HG03064 (cell line): ENCODE measurements at regions not wholly inside any gene's neighbourhood (a gene's known extent, or its start where the extent isn't known, plus 50 kb on each side); places are given as distances from the start of the nearest gene placed in this dataset.

Experiments
- ATAC-seq: cut with Tn5 transposase; IDR thresholded peaks from one replicate; pipeline ENCODE4 v1.9.1; 2021; ENCODE audit warnings: low read depth; ENCODE audit not compliant: unreplicated experiment

DNA sequence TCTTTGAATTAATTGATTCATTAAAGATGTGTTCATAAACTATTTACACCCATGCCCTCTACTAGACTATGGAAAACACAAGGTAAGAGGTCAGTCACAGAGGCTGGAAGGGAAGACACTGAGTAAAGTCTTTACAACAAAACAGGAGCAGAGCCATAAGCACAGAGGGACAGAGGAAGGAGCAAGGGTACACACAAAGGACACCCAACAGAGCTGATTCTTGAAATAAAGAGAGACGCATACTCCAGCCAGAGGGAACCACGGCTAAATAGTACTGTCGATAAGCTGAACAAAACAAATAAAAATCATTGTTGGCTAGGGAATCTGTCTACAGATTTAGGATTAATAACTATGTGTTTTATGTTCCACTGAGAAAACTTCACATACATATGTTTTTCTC, 289.2 kb downstream of the EFNB2 start:
- ATAC-seq: no peak

DNA sequence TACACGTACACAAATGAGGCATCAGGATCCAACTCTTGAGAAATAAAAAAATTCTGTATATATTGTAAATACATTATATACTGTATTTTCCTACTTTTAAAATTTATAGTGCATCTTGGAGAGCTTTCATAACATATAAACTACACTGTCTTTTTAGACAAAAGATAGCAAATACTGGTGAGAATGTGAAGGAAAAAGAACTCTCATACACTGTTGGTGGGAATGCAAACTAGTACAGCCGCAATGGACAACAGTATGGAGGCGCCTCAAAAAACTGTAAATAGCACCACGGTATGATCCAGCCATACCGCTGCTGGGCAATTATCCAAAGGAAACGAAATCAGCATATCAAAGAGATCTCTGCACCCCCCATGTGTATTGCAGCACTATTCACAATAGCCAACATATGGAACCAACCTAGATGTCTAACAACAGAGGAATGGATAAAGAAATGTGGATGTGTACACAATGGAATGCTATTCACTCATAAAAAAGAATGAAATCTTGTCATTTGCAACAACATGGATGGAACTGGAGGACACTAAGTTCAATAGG, 292.4 kb downstream of the EFNB2 start:
- no peak for ATAC-seq

DNA sequence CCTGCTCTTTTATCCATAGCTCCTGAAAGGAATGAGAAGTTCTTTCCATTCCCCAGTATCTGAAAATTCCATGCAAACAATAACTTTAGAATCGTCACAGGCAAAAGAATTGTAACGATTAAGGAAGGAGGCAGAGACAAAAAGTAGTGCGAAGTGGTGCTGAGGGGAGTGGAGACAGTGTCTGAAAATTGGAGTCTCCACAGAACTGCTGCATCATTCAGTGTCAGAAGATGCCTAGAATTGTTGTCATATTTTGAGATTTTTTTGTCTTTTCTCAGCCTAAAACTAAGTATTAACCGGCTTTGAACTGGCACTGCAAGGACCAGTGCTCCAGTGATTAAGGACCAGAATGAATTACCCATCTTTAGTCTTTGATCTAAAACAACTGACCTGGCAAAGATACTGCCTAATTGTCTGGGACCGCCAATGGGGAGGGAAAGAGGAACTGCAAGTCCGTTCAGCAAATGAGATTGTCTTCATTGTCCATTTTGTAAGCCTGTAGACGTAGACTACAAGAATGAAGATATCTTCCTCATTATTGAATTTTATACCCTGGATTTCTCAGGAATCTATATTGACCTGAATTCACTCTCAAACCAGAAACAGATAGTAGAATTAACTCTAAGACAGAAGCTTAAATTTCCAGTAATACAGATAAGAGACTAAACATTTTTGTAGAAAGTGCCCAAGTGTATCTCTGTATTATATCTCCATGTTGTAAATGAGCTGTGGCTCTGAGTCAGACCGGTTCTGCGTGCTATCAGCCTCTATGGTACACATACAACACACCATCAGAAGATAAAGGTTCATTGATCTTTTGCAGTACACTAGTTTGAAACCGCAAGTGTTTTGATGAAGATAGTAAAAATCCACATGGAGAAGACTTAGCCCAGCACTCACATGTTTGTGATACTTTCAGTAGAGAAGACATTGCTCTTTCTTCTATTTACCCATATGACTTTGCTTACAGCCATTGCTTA, 293.2 kb downstream of the EFNB2 start:
- no peak for ATAC-seq

DNA sequence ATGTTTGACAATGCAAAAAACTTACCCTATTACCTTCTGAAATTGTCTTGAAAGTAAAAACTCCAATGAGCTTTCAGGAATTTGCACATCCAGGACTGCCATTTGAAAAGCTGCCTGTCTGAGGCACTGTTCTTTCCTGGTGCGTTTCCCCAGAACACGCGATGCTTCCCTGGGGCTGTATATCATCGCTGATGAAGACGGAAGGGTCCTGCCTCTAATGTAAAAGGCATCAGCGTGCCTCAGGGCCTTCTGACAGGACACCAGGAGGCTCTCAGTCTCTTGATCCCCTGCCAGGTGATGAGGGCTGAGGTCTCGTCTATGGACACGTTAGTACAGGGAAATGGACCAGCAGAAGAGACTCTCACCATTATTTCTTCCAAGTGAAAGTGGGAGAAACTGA, 296.8 kb downstream of the EFNB2 start:
- ATAC-seq: no peak

DNA sequence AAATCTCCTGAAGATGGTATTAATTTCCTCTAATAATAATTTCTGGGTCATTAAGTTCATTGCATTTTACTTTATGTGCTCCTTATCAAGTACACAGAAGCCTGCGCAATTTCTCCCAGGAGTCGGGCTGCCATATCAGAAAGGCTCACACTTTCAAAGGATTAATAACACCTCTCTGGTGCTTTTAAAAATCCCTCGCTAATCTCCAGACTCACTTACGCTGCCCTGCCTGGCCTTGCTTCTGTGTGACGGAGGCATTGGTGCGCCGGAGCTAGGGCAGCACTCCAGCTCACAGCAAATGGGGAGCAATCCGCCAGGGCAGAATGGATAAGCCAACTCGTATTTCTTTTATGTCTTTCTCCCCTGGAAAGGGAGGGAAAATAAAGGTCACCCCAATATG, 300.8 kb downstream of the EFNB2 start:
- no peak for ATAC-seq

DNA sequence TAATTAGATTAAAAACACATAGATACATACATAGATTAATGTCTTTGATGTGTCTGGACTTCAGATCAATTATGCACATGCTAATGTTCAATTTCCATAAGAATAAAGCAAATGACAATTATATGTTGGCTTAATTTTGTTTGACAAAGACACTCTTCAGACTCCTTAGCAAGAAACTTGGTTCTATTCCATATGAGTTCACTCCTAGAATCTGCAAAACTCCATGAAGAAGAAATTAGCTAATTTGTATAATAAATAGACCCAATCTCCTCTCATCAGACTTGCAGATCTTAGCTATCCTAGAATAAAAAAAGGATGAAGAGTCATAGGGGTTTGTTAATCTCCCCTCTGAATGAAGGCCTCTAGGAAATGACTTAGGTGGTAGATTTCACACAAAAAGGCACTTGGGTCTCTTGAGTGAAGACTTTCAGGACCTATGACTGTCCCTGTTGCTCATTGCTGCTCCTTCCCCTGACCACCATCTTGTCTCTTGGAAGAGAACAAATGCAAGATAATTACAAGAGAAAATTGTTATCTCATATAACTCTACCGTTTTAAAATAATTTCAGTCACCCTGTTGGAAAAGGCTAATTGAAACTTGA, 302.2 kb downstream of the EFNB2 start:
- no peak for ATAC-seq

DNA sequence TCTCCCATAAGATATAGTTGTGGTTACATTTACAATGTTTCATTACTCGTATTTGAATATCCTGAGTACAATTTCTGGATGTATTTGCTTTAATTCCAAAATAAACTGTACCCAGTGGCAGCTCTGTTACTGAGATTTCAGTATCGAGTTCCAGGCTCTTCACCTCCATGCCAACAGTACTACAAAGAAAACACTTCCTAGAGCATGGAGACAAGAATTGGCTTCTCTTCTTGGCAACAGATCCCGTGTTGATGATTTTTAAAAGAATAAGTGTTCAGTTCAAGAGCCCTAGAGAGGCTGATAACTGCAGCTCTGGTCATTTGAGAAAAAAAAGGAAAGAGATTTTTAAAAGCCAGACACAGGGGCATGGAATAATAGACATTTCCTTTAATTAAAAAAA, 302.8 kb downstream of the EFNB2 start:
- ATAC-seq: no peak

DNA sequence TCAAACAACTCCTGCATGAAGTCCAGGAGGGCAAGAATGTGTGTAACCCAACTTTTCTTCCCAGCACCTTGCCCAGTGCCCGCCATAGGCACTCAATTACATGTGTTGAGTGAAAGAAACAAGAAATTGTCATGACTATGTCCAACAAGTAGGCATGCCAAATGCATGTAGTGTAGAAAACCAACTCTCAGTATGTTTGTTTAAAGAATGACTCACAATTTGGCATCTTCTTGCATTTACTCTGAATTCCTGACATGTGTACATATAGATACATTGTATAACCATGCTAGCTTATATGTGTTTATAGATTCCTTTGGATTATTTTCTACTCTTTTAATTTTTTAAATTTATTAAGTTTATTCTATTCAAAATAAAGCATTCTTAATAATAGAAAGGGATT, 305.0 kb downstream of the EFNB2 start:
- ATAC-seq: no peak

DNA sequence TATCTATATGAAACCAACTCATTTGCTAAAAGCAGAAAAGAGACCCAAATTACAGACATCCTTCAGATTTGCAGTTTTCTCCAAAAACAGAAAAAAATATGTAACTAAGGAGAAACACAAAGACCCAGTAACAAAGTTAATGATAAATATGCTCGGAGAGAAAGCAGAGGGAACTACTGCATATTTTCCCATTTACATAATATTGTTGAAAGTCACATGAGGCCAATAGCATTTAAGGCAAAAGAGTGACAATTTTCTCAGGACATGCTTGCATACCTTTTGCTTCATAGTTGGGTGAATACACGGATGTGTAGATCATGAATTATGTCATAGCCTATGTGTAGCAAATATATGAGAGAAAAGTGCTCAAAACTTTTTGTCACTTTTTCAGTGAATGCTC, 310.3 kb downstream of the EFNB2 start:
- no peak for ATAC-seq

DNA sequence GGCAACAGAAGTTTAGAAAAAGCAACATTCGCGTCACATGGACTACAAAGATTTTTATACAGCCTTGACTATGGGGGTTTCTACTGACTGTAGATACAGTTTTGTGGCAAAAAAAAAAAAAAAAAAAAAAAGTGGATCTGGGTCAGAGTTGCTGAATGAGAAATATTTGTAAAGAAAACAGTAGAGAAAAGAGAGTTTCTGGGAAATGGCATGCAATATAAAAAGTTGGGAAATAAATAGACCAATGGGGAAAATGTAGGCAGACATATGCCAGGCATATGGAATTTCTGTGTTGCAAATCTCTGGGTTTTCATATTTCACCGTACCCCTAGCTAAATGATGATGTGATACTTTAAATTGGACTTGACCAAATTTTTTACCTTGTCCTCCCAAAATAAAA, 315.3 kb downstream of the EFNB2 start:
- no peak for ATAC-seq

DNA sequence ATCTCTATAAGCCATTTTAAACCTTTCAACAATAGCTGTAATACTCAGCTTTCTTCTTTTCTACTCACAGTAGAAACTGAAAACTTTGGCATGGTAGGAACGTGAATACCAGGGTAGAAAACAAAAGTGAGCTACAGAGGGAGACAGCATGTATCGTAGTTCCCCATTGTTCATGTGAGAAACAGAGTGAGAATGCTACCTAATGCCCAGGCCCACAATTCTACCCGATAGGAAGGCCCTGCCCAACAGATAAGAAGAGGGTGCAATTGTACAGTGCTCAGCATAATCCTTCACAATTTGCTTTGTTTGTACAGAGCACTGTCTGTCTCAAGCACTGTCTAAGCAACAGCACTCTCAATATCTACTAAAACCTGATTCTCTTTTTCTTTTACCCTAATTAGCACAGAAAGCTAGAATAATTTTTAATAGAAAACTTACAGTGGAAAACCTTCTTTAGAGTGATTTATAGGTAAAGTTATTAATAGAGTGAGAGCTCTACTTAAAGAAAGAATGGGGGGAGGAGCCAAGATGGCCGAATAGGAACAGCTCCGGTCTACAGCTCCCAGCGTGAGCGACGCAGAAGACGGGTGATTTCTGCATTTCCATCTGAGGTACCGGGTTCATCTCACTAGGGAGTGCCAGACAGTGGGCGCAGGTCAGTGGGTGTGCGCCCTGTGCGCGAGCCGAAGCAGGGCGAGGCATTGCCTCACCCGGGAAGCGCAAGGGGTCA, 322.3 kb downstream of the EFNB2 start:
- no peak for ATAC-seq

DNA sequence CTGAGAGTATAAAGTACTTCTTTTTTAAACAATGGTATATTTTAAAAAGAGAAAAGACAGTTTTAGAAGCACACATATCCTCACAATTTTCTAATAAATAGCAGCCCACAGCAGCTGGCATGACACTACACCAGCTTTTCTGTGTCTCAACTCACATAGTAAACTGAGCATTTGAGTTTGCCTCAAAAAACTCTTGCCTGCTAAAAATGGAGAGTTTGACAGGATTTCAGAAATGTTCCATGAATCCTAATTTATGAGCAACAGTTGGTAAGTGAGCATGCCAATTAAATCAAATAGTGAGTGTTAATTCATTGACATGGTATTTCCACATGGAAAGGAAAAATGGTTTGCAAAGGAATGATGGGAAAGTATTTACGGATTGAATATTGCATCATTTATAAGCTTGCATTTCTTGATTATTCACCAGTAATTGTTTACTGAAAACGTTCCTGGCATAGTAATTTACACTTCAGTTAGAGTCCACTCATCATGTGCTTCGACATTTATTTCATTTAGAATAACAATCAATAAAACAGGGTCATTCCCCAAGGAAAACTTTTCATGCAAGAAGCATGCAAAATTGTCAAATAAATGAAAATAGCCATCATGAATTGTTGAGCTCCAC, 323.0 kb downstream of the EFNB2 start:
- no peak for ATAC-seq

DNA sequence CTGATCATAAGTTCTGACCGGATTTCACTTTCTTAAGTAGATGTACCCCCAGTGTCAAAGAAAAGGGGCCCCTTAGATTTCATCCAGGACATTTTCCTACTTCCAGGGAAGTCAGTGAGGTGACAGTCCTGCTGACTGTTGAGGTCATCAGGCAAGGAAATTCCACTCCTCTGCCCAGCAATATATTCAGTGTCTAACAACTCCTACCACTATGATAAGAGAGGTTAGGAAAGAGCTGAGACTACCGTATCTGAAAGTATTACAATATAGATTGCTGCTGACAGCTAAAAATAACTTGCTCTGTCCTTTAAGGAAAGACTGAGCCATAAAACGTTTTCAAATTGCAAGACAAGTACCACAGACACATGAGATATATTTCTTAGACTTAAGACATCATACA, 325.1 kb downstream of the EFNB2 start:
- no peak for ATAC-seq

DNA sequence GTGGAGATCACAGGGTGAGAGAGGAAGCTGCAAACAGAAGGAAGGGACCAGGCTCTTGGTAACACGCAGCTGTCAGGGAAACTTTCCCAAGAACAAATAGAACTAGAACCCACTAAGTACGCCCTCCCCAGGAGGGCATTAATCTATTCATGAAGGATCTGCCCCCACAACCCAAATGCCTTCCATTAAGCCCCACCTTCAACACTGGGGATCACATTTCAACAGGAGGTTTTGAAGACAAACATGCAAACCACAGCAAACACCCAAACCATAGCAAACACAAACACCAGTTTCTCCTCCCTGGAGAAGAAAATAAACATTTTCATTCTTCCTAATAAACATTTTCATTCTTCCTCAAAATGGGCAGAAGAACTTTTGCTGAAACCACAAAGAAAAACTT, 329.6 kb downstream of the EFNB2 start:
- ATAC-seq: no peak

DNA sequence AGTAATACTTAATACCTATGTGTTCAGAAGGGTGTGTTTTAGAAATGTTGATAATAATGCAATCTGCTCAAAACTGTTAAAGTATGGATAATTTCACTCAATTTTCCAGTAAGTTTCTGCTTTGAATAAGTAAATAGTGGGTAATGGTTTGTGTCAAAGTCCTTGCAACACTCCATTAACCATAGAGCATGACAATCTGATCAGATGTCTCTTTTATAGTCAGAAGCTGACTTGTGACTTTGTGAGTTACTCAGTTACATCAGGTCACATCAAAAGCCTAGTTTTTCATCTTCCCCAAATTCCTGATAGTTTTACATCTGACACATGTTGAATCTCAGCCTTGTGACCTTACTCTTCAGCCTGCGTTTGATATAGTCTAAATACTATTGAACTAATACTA, 338.0 kb downstream of the EFNB2 start:
- no peak for ATAC-seq

DNA sequence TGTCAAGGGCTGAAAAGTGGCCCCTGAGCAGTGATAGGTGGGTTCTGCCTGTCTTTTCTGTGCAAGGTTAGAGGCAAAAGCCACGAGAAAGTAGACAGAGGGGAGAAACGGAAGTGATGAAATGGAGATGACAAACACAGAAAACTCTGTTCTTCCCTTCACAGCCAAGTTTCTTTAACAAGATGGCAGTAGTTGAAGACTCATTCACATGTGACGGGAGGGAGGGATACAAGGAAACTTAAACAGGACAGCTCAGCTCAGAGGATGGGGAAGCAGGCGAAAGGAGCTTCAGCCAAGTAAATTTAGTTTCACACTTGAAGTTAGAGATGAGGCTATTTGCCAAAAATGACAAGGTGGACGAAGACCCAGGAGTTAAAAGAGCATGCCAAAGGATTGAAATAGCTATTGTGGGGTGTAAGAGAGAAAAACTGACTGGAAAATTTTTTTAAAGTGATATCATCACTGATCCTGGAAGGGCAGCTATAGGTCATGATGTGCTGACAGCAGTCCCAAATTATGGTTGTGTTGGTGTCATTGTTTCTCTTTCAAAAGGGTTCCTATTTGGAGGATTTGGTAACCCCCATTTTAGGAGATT, 347.9 kb downstream of the EFNB2 start:
- ATAC-seq: no peak

DNA sequence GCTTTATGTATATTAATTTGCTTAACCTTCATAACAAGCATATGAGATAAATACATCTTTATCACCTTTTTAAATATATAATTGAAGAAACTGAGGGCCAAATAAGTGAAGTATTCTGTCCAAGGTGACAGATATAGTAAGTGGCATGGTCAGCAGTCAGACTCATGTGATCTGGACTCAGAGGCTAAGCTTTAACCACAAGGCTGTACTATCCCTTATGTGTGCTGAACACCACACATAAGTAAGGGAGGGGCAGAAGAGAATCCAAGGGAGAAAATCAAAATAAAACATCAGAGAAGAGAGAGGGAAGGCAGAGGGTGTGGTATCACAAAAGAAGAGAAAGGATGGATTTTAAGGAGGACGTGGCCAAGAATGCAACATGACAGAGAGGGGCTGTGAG, 348.4 kb downstream of the EFNB2 start:
- no peak for ATAC-seq

DNA sequence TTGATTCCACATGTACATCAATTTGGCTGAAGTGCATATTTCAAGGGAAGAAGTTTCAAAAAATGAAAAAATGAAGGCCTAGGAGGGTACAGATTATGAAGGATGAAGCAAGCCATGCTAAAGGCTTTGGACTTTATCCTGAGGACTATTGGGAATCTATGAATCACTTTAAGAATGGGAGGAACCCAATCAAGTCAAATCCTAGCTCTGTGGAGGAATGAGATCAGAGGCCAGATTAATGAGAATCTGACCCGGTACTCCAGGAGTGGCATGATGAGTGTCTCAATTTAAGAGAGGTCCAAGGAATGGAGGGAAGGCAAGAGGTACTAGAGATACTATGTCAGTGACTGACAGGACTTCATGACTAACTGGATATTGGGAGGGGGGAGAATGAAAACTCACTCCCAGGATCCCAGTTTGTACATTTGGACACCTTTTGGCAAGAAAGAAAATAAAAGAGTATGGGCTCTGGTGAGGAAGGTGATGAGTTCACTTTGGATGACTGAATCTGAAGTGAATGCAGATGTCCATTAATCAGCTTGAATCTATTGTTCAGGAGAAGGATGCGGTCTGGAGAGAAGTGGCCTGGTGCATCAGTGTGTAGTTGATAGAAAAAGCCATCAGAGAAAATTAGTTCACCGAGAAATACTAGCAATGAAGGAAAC, 349.0 kb downstream of the EFNB2 start:
- no peak for ATAC-seq

DNA sequence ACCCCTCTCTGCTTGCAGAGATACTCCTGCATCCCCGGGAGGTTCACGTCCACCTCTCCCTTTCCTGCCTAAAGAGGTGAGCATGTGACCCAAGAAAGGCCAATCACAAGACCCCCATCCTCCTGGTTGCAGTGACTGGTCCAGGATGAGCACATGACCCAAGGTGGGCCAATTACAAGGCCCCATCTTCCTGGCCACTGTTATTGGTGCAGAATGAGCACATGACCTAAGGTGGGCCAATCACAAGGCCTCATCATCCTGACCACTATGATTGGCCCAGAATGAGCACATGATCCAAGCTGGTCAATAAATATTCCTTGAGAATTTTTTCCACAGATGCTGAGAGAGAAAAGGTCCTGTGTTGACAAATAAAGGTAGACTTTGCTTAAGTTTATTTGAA, 350.7 kb downstream of the EFNB2 start:
- no peak for ATAC-seq
